IMR-90 (cell line): ENCODE measurements at regions not wholly inside any gene's neighbourhood (a gene's known extent, or its start where the extent isn't known, plus 50 kb on each side); places are given as distances from the start of the nearest gene placed in this dataset.

ENCODE experiments used
- ATAC-seq: fragments of 200-7000 bp; cut with Tn5 transposase; 2 replicates; pipeline ENCODE4 v1.9.1; 2020; ENCODE audit warnings: low read depth, mild to moderate bottlenecking, moderate library complexity
- BruUV-seq: library from RNA; stranded (reverse); fragments of 400-500 nt; replicated peaks from 2 replicates; lab custom pipeline; 2021; lab: Mats Ljungman, UMichigan
- CTCF ChIA-PET: fragments of 300-600 bp; formaldehyde crosslinking; extraction: SDS; loops from one replicate; lab custom pipeline; 2021; ENCODE audit warnings: antibody characterized with exemption; lab: Yijun Ruan, JAX
- POLR2A ChIA-PET: fragments of 300-600 bp; sonication (Branson Sonifier 250); formaldehyde crosslinking; loops from one replicate; lab custom pipeline; 2022; ENCODE audit warnings: antibody characterized with exemption; ENCODE audit not compliant: unreplicated experiment; lab: Charles Lee
- DNase-seq: peaks from one replicate; pipeline ENCODE4 v3.0.0; 2013
- H2AFZ ChIP-seq: replicated peaks from 2 replicates; pipeline ENCODE3; 2013; ENCODE audit warnings: low read length, mild to moderate bottlenecking; ENCODE audit not compliant: poor library complexity
- H2AK5ac ChIP-seq: 2 replicates; pipeline ENCODE4 v1.6.1; 2013; ENCODE audit warnings: low read depth, low read length, inconsistent platforms
- H2AK9ac ChIP-seq: replicated peaks from 2 replicates; pipeline ENCODE3; 2013; ENCODE audit warnings: mild to moderate bottlenecking, low read depth, low read length, moderate library complexity; ENCODE audit not compliant: poor library complexity
- H2BK120ac ChIP-seq: 2 replicates; pipeline ENCODE4 v1.6.1; 2013; ENCODE audit warnings: low read depth, low read length, inconsistent platforms
- H2BK15ac ChIP-seq: 3 replicates; pipeline ENCODE4 v1.6.1; 2013; ENCODE audit warnings: low read depth, low read length, inconsistent platforms
- H2BK20ac ChIP-seq: 2 replicates; pipeline ENCODE4 v1.6.1; 2013; ENCODE audit warnings: low read depth, mild to moderate bottlenecking, inconsistent platforms, low read length, moderate library complexity
- H2BK5ac ChIP-seq: 2 replicates; pipeline ENCODE4 v1.6.1; 2013; ENCODE audit warnings: mild to moderate bottlenecking, low read depth, low read length, inconsistent platforms; ENCODE audit not compliant: poor library complexity, severe bottlenecking
- H3K14ac ChIP-seq: replicated peaks from 2 replicates; pipeline ENCODE4 v1.6.1; 2013; ENCODE audit warnings: low read depth, low read length, inconsistent platforms
- H3K18ac ChIP-seq: 2 replicates; pipeline ENCODE4 v1.6.1; 2013; ENCODE audit warnings: low read depth, low read length, control low read depth
- H3K23ac ChIP-seq: 2 replicates; pipeline ENCODE4 v1.6.1; 2013; ENCODE audit warnings: low read depth, low read length, inconsistent platforms
- H3K27ac ChIP-seq: 2 replicates; pipeline ENCODE4 v1.5.1; 2013; ENCODE audit warnings: mild to moderate bottlenecking, control low read depth, low read length; ENCODE audit not compliant: insufficient read depth
- H3K27me3 ChIP-seq: 2 replicates; pipeline ENCODE4 v1.6.1; 2013; ENCODE audit warnings: low read length; ENCODE audit not compliant: control insufficient read depth, insufficient read depth
- H3K36me3 ChIP-seq: 2 replicates; pipeline ENCODE4 v1.6.1; 2013; ENCODE audit warnings: low read length, mixed read lengths; ENCODE audit not compliant: control insufficient read depth, insufficient read depth
- H3K4ac ChIP-seq: 2 replicates; pipeline ENCODE4 v1.6.1; 2013; ENCODE audit warnings: low read depth, low read length, inconsistent platforms
- H3K4me1 ChIP-seq: 2 replicates; pipeline ENCODE4 v1.6.1; 2013; ENCODE audit warnings: low read length, mixed read lengths; ENCODE audit not compliant: control insufficient read depth, insufficient read depth
- H3K4me2 ChIP-seq: 2 replicates; pipeline ENCODE4 v1.6.1; 2013; ENCODE audit warnings: low read depth, mild to moderate bottlenecking, control low read depth, low read length, moderate library complexity
- H3K4me3 ChIP-seq: 2 replicates; pipeline ENCODE4 v1.5.1; 2013; ENCODE audit warnings: low read depth, mild to moderate bottlenecking, control low read depth, low read length, moderate library complexity; ENCODE audit not compliant: insufficient read depth
- H3K56ac ChIP-seq: 2 replicates; pipeline ENCODE4 v1.6.1; 2013; ENCODE audit warnings: low read length, inconsistent platforms; ENCODE audit not compliant: insufficient read depth; ENCODE audit errors: extremely low read depth
- H3K79me1 ChIP-seq, 2 experiments: 2 replicates each; pipeline ENCODE4 v1.6.1; 2013; ENCODE audit warnings: low read length in 2 of 2, inconsistent platforms in 1 of 2, low read depth in 1 of 2
- H3K9ac ChIP-seq: 2 replicates; pipeline ENCODE4 v1.6.1; 2013; ENCODE audit warnings: low read depth, low read length, control low read depth
- H3K9me1 ChIP-seq: 2 replicates; pipeline ENCODE4 v1.6.1; 2013; ENCODE audit warnings: low read length, inconsistent platforms; ENCODE audit not compliant: insufficient read depth
- H3K9me3 ChIP-seq: 2 replicates; pipeline ENCODE4 v1.6.1; 2013; ENCODE audit warnings: low read length; ENCODE audit not compliant: control insufficient read depth, insufficient read depth
- H4K20me1 ChIP-seq: 2 replicates; pipeline ENCODE4 v1.6.1; 2013; ENCODE audit warnings: low read length, inconsistent platforms; ENCODE audit not compliant: insufficient read depth
- H4K5ac ChIP-seq: 2 replicates; pipeline ENCODE4 v1.6.1; 2013; ENCODE audit warnings: mild to moderate bottlenecking, low read depth, low read length, control low read depth
- H4K8ac ChIP-seq, 2 experiments: 2 replicates each; pipeline ENCODE4 v1.6.1; 2013; ENCODE audit warnings: low read depth in 2 of 2, low read length in 2 of 2, control low read depth in 1 of 2, inconsistent platforms in 1 of 2
- H4K91ac ChIP-seq: 2 replicates; pipeline ENCODE4 v1.6.1; 2013; ENCODE audit warnings: low read depth, low read length, inconsistent platforms; ENCODE audit not compliant: insufficient read depth
- BHLHE40 ChIP-seq: fragments of 150-350 bp; IDR thresholded peaks from 2 replicates; pipeline ENCODE4 v1.6.1; 2016; ENCODE audit warnings: mild to moderate bottlenecking, low read depth, low read length
- CEBPB ChIP-seq: IDR thresholded peaks from 2 replicates; pipeline ENCODE4 v1.6.1; 2012; ENCODE audit warnings: low read depth, low read length, improper control_type of control experiment
- CHD1 ChIP-seq: IDR thresholded peaks from 2 replicates; pipeline ENCODE4 v1.6.1; 2012; ENCODE audit warnings: low read depth, low read length, improper control_type of control experiment
- FOS ChIP-seq: fragments of 150-350 bp; IDR thresholded peaks from 2 replicates; pipeline ENCODE4 v1.6.1; 2016; ENCODE audit warnings: low read depth, low read length
- MAFK ChIP-seq: IDR thresholded peaks from 2 replicates; pipeline ENCODE4 v1.6.1; 2012; ENCODE audit warnings: low read depth, low read length, improper control_type of control experiment
- MAZ ChIP-seq: IDR thresholded peaks from 2 replicates; pipeline ENCODE4 v1.6.1; 2012; ENCODE audit warnings: low read depth, mild to moderate bottlenecking, low read length, improper control_type of control experiment, moderate library complexity, borderline replicate concordance
- MXI1 ChIP-seq: IDR thresholded peaks from 2 replicates; pipeline ENCODE4 v1.6.1; 2012; ENCODE audit warnings: low read depth, mild to moderate bottlenecking, low read length, moderate library complexity, borderline replicate concordance
- NFE2L2 ChIP-seq: fragments of 150-350 bp; IDR thresholded peaks from 2 replicates; pipeline ENCODE4 v1.6.1; 2016; ENCODE audit warnings: low read depth, mild to moderate bottlenecking, low read length
- POLR2A ChIP-seq: IDR thresholded peaks from 2 replicates; pipeline ENCODE4 v1.6.1; 2012; ENCODE audit warnings: mild to moderate bottlenecking, low read depth, low read length
- RAD21 ChIP-seq: IDR thresholded peaks from 2 replicates; pipeline ENCODE4 v1.6.1; 2012; ENCODE audit warnings: low read length, improper control_type of control experiment
- RCOR1 ChIP-seq: IDR thresholded peaks from 2 replicates; pipeline ENCODE4 v1.6.1; 2012; ENCODE audit warnings: mild to moderate bottlenecking, low read length, improper control_type of control experiment; ENCODE audit not compliant: insufficient replicate concordance
- RFX5 ChIP-seq: IDR thresholded peaks from 2 replicates; pipeline ENCODE4 v1.8.0; 2012; ENCODE audit warnings: low read depth, mild to moderate bottlenecking, low read length, moderate library complexity
- SMC3 ChIP-seq: fragments of 150-350 bp; IDR thresholded peaks from 2 replicates; pipeline ENCODE4 v1.6.1; 2016; ENCODE audit warnings: low read depth, mild to moderate bottlenecking, antibody characterized with exemption, low read length, moderate library complexity
- WGBS, 2 experiments: methylation state at CpG; one replicate each; pipeline versions ENCODE4 v1.1.5 to v1.1.7; 2013; ENCODE audit warnings: missing lambda C conversion rate in 2 of 2; ENCODE audit not compliant: insufficient read length in 1 of 2; ENCODE audit errors: extremely low coverage in 2 of 2; 5-methylcytosine and 5-hydroxymethylcytosine counted together
- dilution Hi-C: fragments of 300-500 bp; cut with HindIII; formaldehyde crosslinking; loops from one replicate; pipeline ENCODE4 v1.14.3; 2018; ENCODE audit warnings: low sequenced_read_pairs; ENCODE audit not compliant: unreplicated experiment
- in situ Hi-C: fragments of 300-500 bp; cut with MboI; formaldehyde crosslinking; loops from 3 replicates; pipeline ENCODE4 v1.14.3; 2019; ENCODE audit warnings: low sequenced_read_pairs, inconsistent platforms, mixed read lengths
- intact Hi-C: fragments of 100-400 bp; cut with micrococcal nuclease; formaldehyde crosslinking; loops from 2 replicates; pipeline ENCODE4 v1.10.0; 2022
- TF ChIP-seq, protein P1 (sequence below): fragments of 150-350 bp; IDR thresholded peaks from 2 replicates; pipeline ENCODE4 v1.6.1; 2016; ENCODE audit warnings: low read depth, mild to moderate bottlenecking, low read length, moderate library complexity, borderline replicate concordance
- TF ChIP-seq, protein P2 (sequence below): conservative IDR thresholded peaks from 2 replicates; pipeline ENCODE4 v1.5.1; 2012; ENCODE audit warnings: mild to moderate bottlenecking, low read depth, low read length, improper control_type of control experiment
- TF ChIP-seq, protein P3 (sequence below): fragments of 150-350 bp; IDR thresholded peaks from 2 replicates; pipeline ENCODE4 v1.6.1; 2017; ENCODE audit warnings: mild to moderate bottlenecking, antibody characterized with exemption, low read length, low read depth

DNA sequence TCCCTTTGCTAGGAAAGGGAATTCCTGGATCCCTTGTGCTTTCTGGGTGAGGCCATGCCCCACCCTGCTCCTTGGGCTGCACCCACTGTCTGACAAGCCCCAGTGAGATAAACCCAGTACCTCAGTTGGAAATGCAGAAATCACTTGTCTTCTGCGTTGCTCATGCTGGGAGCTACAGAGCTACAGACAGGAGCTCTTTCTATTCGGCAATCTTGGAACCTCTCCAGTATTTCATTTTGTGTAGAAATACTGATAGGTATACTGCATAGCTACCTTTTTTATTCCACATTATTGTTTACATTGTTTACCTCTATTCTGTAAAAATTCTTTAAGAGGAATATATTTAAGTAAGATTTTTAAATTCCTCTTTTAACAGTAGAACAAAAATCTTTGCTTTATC, 302.5 kb upstream of the SLITRK5 start:
- no peak overlapping the region for H2AK5ac ChIP-seq
- TF ChIP-seq RAD21, result no peak
- TF ChIP-seq CEBPB, result no peak
- no peak for TF ChIP-seq NFE2L2
- no peak for TF ChIP-seq RCOR1
- no peak for TF ChIP-seq CHD1
- TF ChIP-seq MAZ, result no peak
- no peak for TF ChIP-seq BHLHE40
- TF ChIP-seq MAFK, result no peak
- no peak for TF ChIP-seq FOS
- no peak for TF ChIP-seq MXI1
- TF ChIP-seq, protein P1, sequence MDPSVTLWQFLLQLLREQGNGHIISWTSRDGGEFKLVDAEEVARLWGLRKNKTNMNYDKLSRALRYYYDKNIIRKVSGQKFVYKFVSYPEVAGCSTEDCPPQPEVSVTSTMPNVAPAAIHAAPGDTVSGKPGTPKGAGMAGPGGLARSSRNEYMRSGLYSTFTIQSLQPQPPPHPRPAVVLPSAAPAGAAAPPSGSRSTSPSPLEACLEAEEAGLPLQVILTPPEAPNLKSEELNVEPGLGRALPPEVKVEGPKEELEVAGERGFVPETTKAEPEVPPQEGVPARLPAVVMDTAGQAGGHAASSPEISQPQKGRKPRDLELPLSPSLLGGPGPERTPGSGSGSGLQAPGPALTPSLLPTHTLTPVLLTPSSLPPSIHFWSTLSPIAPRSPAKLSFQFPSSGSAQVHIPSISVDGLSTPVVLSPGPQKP, result no peak
- TF ChIP-seq, protein P2, sequence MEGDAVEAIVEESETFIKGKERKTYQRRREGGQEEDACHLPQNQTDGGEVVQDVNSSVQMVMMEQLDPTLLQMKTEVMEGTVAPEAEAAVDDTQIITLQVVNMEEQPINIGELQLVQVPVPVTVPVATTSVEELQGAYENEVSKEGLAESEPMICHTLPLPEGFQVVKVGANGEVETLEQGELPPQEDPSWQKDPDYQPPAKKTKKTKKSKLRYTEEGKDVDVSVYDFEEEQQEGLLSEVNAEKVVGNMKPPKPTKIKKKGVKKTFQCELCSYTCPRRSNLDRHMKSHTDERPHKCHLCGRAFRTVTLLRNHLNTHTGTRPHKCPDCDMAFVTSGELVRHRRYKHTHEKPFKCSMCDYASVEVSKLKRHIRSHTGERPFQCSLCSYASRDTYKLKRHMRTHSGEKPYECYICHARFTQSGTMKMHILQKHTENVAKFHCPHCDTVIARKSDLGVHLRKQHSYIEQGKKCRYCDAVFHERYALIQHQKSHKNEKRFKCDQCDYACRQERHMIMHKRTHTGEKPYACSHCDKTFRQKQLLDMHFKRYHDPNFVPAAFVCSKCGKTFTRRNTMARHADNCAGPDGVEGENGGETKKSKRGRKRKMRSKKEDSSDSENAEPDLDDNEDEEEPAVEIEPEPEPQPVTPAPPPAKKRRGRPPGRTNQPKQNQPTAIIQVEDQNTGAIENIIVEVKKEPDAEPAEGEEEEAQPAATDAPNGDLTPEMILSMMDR, result no peak
- no peak for TF ChIP-seq SMC3
- TF ChIP-seq, protein P3, sequence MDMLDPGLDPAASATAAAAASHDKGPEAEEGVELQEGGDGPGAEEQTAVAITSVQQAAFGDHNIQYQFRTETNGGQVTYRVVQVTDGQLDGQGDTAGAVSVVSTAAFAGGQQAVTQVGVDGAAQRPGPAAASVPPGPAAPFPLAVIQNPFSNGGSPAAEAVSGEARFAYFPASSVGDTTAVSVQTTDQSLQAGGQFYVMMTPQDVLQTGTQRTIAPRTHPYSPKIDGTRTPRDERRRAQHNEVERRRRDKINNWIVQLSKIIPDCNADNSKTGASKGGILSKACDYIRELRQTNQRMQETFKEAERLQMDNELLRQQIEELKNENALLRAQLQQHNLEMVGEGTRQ, result no peak
- TF ChIP-seq RFX5, result no peak
- no peak for TF ChIP-seq POLR2A
- H3K18ac ChIP-seq, result no peak overlapping the region
- no peak overlapping the region for H2BK120ac ChIP-seq
- no peak overlapping the region for H3K9ac ChIP-seq
- DNase-seq (no peak), ATAC-seq (no peak)
- no peaks in the 10 kb centered on the region for H3K36me3 ChIP-seq
- H4K91ac ChIP-seq, result no peak overlapping the region
- WGBS, 2 experiments, result no CpG with 5 or more reads among the region's 2 CpGs
- H3K56ac ChIP-seq, result no peak overlapping the region
- no peaks in the 10 kb centered on the region for H4K20me1 ChIP-seq
- H3K9me1 ChIP-seq, result no peaks in the 10 kb centered on the region
- no TSS peak for BruUV-seq
- H3K4me1 ChIP-seq, result no peaks in the 10 kb centered on the region
- H3K14ac ChIP-seq, result no peak overlapping the region
- no peak overlapping the region for H3K4me3 ChIP-seq
- H3K4me2 ChIP-seq, result no peak overlapping the region
- no peak overlapping the region for H2AFZ ChIP-seq
- no peak overlapping the region for H3K27ac ChIP-seq
- dilution Hi-C loops, result no loop called here
- H3K4ac ChIP-seq, result no peak overlapping the region
- POLR2A ChIA-PET, result no interaction called here
- no peak overlapping the region for H4K8ac ChIP-seq
- no peak overlapping the region for H2BK20ac ChIP-seq
- no peak overlapping the region for H2AK9ac ChIP-seq
- no peaks in the 10 kb centered on the region for H3K27me3 ChIP-seq
- no peak overlapping the region for H3K23ac ChIP-seq
- no peak overlapping the region for H4K5ac ChIP-seq
- no peak overlapping the region for H2BK15ac ChIP-seq
- no peaks in the 10 kb centered on the region for H3K9me3 ChIP-seq
- CTCF ChIA-PET, result no interaction called here
- in situ Hi-C loops, result no loop called here
- intact Hi-C loops, result no loop called here
- H2BK5ac ChIP-seq, result no peak overlapping the region
- H3K79me1 ChIP-seq, result no peaks in the 10 kb centered on the region
